Thyroid gland (tissue), 4 donors: ENCODE measurements at regions not wholly inside any gene's neighbourhood (a gene's known extent, or its start where the extent isn't known, plus 50 kb on each side); places are given as distances from the start of the nearest gene placed in this dataset.

Experiments
- DNase-seq, 2 donors: peaks; one replicate each; pipeline ENCODE4 v3.0.0-alpha.2; 2019
- H3K27ac ChIP-seq, 3 donors: fragments of 200-600 bp; sonication (generic); 1 replicate in 2 of 3; 2 replicates in 1 of 3; pipeline ENCODE4 v1.5.1; 2016 to 2019; ENCODE audit warnings: mild to moderate bottlenecking in 1 of 3, moderate library complexity in 1 of 3
- H3K27me3 ChIP-seq: fragments of 200-600 bp; sonication (generic); one replicate; pipeline ENCODE4 v1.5.1; 2019
- H3K36me3 ChIP-seq, 2 donors: fragments of 200-600 bp; sonication (generic); one replicate each; pipeline ENCODE4 v1.5.1; 2016 to 2019
- H3K4me1 ChIP-seq, 2 donors: fragments of 200-600 bp; sonication (generic); one replicate each; pipeline ENCODE4 v1.5.1; 2017 to 2019
- H3K4me3 ChIP-seq, 3 donors: fragments of 200-600 bp; sonication (generic); replicated peaks in 1 of 3; 1 replicate in 2 of 3; 2 replicates in 1 of 3; pipeline ENCODE4 v1.5.1; 2016; ENCODE audit warnings: mild to moderate bottlenecking in 1 of 3
- H3K9me3 ChIP-seq: fragments of 200-600 bp; sonication (generic); one replicate; pipeline ENCODE4 v1.5.1; 2017
- POLR2A ChIP-seq, 2 donors: fragments of 450-650 bp; IDR thresholded peaks; one replicate each; pipeline ENCODE4 v1.6.1; 2017; ENCODE audit warnings: antibody characterized with exemption in 2 of 2, mild to moderate bottlenecking in 2 of 2, moderate library complexity in 1 of 2
- WGBS, 2 donors: methylation state at CpG; one replicate each; pipeline ENCODE4 v1.1.5; 2017; 5-methylcytosine and 5-hydroxymethylcytosine counted together
- intact Hi-C: fragments of 100-400 bp; cut with DNase I; formaldehyde crosslinking; loops from one replicate; pipeline ENCODE4 v1.15.1; 2023
- TF ChIP-seq, protein P1 (sequence below), 6 experiments: fragments of 200-600 bp in 3 of 6; fragments of 450-650 bp in 3 of 6; sonication (generic) in 3 of 6; IDR thresholded peaks; one replicate each; pipeline ENCODE4 v1.5.1; 2016 to 2019; ENCODE audit warnings: antibody characterized with exemption in 6 of 6, mild to moderate bottlenecking in 2 of 6, inconsistent platforms in 1 of 6, moderate library complexity in 1 of 6

DNA sequence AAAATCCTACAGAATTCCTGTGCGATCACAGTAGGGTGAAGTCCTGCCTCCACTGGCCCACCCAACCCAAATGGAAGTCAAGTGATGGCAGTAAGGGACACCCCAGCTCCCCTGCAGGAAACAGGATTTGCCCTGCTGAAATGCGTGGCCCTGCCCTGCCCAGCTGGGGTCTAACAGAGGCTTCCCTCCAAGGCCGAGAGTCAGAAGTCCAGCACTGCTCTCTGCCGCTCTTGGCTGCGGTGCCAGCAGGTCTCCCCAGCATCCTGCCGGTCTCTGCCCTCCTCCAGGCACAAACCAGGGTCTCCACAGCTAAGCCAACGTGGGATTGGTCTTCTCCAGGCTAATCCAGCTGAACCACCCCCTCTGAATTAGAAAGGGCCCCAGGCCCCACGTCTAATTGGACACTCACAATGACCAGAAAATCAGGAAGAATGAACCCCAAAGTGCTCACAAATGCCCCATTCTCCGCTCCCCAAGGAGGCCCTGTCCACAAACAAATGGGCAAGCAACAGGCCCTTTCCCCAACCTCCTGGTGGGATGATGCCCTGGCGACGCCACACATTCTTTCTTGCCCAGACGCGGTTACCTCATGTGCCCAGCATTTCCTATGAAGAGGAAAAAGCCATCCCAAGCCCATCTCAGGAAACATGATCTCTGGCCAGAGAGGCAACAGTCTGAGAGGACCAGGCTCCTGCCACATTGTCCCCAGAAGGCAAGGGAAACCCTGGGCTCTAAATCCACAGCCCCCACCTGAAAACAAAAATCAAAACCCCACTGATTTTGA lies 117.2 kb downstream of the BANF2 start:
- intact Hi-C loops, result no loop called here
- Histone ChIP-seq H3K27ac (no peak overlapping the region), H3K9me3 (no peaks in the 10 kb centered on the region), H3K4me3 (no peak overlapping the region), H3K36me3 (no peaks in the 10 kb centered on the region), H3K27me3 (no peaks in the 10 kb centered on the region), H3K4me1 (peaks cover 0 to 6% of the 10 kb centered on the region in 2 donors)
- WGBS, 2 donors, result 89 to 92% methylated on average over 13 of the region's 13 CpGs
- DNase-seq, result no peak
- TF ChIP-seq POLR2A (IDR thresholded peaks at IDR 0.05), result no peak
- TF ChIP-seq, protein P1, sequence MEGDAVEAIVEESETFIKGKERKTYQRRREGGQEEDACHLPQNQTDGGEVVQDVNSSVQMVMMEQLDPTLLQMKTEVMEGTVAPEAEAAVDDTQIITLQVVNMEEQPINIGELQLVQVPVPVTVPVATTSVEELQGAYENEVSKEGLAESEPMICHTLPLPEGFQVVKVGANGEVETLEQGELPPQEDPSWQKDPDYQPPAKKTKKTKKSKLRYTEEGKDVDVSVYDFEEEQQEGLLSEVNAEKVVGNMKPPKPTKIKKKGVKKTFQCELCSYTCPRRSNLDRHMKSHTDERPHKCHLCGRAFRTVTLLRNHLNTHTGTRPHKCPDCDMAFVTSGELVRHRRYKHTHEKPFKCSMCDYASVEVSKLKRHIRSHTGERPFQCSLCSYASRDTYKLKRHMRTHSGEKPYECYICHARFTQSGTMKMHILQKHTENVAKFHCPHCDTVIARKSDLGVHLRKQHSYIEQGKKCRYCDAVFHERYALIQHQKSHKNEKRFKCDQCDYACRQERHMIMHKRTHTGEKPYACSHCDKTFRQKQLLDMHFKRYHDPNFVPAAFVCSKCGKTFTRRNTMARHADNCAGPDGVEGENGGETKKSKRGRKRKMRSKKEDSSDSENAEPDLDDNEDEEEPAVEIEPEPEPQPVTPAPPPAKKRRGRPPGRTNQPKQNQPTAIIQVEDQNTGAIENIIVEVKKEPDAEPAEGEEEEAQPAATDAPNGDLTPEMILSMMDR (IDR thresholded peaks at IDR 0.05), result no peak

DNA sequence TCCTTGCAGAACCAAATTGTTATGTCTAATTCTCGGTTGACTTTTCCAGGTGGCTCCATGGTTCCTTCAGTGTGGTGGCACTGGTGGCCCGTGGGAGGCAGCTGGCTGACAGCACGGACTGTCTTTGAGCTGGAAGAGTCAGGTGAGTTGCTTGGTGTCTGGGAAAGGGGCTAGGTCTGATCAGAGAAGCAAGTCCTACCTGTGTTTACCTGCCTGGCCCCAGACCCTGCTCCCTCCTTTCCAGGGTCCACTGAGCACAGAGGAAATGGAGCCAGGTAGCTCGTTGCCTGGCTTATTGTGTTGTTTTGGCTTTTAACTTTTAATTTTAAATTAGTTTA lies 111.8 kb downstream of the BANF2 start:
- DNase-seq, result peak in 1 of 2 donors; percentile 2
- no peaks in the 10 kb centered on the region for H3K27me3 ChIP-seq
- H3K4me3 ChIP-seq, result no peak overlapping the region
- peak overlapping the region in 1 of 3 donors; percentile 45 for H3K27ac ChIP-seq
- H3K4me1 ChIP-seq, result peaks cover 13 to 27% of the 10 kb centered on the region in 2 donors
- H3K9me3 ChIP-seq, result no peaks in the 10 kb centered on the region
- H3K36me3 ChIP-seq, result no peaks in the 10 kb centered on the region
- TF ChIP-seq POLR2A (IDR thresholded peaks at IDR 0.05), result no peak
- TF ChIP-seq, protein P1 (IDR thresholded peaks at IDR 0.05), result no peak
- intact Hi-C loops, result no loop called here
- WGBS, 2 donors, result 69 to 72% methylated on average over 3 to 4 of the region's 4 CpGs

DNA sequence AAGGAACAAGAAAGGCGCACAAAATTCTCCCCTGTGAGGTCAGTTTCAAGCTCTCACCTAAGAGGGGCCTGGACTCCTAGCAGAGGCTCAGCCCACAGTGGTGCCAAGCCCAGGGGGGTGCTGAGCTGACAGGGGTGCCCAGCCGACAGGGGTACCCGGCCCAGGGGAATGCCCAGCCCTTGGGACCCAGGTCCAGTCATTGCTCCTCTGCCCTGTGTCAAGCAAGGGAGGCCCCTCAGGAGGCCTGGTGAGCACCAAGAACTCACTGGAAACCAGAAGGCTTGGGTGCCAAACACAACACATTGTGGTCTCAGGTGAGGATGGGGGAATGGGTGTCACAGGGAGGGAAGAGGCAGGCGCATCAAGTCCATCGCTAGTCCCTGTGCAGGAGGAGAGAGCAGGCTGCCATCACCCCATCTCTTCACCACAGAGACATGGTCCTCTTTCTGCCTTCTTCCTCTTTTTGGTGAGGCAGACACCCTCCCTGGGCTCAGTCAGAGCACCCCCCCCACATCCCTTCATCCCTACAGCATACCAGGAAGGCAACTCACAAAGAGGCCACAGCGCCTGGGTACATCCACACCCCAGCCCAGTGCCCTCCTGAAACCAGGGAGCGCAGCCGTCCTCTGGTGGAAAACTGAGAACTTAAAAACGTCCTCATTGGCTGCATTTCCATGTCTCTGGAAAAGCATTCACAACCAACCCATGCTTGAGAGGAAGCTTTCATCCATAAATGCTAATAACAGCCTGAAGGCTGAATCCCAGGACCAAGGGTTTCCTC lies 111.3 kb downstream of the BANF2 start:
- no peak overlapping the region for H3K4me3 ChIP-seq
- peak in 1 of 2 donors; percentile 13 for DNase-seq
- H3K27me3 ChIP-seq, result no peaks in the 10 kb centered on the region
- intact Hi-C loops, result no loop called here
- peaks cover 18 to 33% of the 10 kb centered on the region in 2 donors for H3K4me1 ChIP-seq
- peak overlapping the region in 1 of 3 donors; percentile 45 for H3K27ac ChIP-seq
- no peak for TF ChIP-seq POLR2A (IDR thresholded peaks at IDR 0.05)
- TF ChIP-seq, protein P1 (IDR thresholded peaks at IDR 0.05), result no peak
- no peaks in the 10 kb centered on the region for H3K9me3 ChIP-seq
- 90 to 92% methylated on average over 8 to 9 of the region's 9 CpGs for WGBS, 2 donors
- H3K36me3 ChIP-seq, result no peaks in the 10 kb centered on the region

DNA sequence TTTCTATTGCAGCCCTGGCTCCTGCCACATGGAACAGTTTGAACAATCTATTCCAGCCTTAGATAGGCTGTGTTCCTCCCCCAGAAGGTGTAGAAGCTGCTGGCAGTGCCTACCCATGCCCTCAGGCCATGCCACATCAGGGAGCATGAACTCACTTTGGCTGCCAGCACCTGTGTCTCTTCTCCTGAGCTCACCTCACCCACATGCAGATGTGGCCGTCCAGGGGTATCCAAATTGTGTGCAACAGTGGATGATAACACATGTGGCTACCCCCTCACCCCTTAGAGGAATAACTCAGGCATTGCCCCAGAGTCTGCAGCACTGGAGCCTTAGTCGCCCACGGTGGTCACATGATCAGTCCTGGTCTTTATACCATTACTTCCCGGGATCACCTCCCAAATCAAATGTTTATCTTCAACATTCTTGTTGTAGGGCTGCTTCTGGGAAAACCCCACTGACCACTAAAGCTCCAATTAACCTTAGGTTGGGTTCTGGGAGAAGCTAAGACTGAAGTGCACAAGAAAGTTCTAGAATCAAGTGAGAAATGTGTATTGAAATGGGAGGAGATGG lies 110.4 kb downstream of the BANF2 start:
- 66 to 69% methylated on average over 4 of the region's 4 CpGs for WGBS, 2 donors
- H3K4me3 ChIP-seq, result no peak overlapping the region
- no peaks in the 10 kb centered on the region for H3K27me3 ChIP-seq
- H3K36me3 ChIP-seq, result no peaks in the 10 kb centered on the region
- H3K9me3 ChIP-seq, result no peaks in the 10 kb centered on the region
- H3K4me1 ChIP-seq, result peaks cover 19 to 33% of the 10 kb centered on the region in 2 donors
- TF ChIP-seq, protein P1 (IDR thresholded peaks at IDR 0.05), result no peak
- TF ChIP-seq POLR2A (IDR thresholded peaks at IDR 0.05), result no peak
- intact Hi-C loops, result no loop called here
- no peak overlapping the region for H3K27ac ChIP-seq
- DNase-seq, result no peak
